ENCODE measurements at regions not wholly inside any gene's neighbourhood (a gene's known extent, or its start where the extent isn't known, plus 50 kb on each side); places are given as distances from the start of the nearest gene placed in this dataset.

- intact Hi-C loops (cut with DNase I, micrococcal nuclease), result no loop called here
- no peak for TF ChIP-seq CTCF (IDR thresholded peaks at IDR 0.05)
- Histone ChIP-seq H3K9me3 (peaks cover 5% of the 10 kb centered on the region), H3K4me1 (ENCODE audit: low read depth) (no peaks in the 10 kb centered on the region), H3K4me3 (no peak overlapping the region), H3K36me3 (ENCODE audit: low read depth) (no peaks in the 10 kb centered on the region)
- no peak for ATAC-seq
- no peak for DNase-seq
Observed at GRCh38 chr6:103277936-103278335, 1581.8 kb downstream of the HACE1 start.

GRCh38 chr6:103273048-103273447 is 1586.7 kb downstream of the HACE1 start:
- no peak for DNase-seq

GRCh38 chr6:103269581-103269980 is 1590.1 kb downstream of the HACE1 start:
- Histone ChIP-seq H3K4me1 (ENCODE audit: low read depth) (no peaks in the 10 kb centered on the region), H3K4me3 (no peak overlapping the region), H3K36me3 (ENCODE audit: low read depth) (no peaks in the 10 kb centered on the region), H3K9me3 (no peaks in the 10 kb centered on the region)
- intact Hi-C loops (cut with DNase I, micrococcal nuclease), result no loop called here
- no peak for ATAC-seq
- DNase-seq, result no peak
- TF ChIP-seq CTCF (IDR thresholded peaks at IDR 0.05), result no peak

More at GRCh38 chr6:103273048-103273447, 1586.7 kb downstream of the HACE1 start:
- H3K4me3 ChIP-seq, result no peak overlapping the region
- intact Hi-C loops (cut with DNase I, micrococcal nuclease), result no loop called here
- TF ChIP-seq CTCF (IDR thresholded peaks at IDR 0.05), result no peak
- no peaks in the 10 kb centered on the region for H3K4me1 ChIP-seq (ENCODE audit: low read depth)
- H3K9me3 ChIP-seq, result no peaks in the 10 kb centered on the region
- no peaks in the 10 kb centered on the region for H3K36me3 ChIP-seq (ENCODE audit: low read depth)
- no peak for ATAC-seq

GRCh38 chr6:103268335-103268734 is 1591.4 kb downstream of the HACE1 start:
- no peak for TF ChIP-seq CTCF (IDR thresholded peaks at IDR 0.05)
- no peak for DNase-seq
- no peak for ATAC-seq
- intact Hi-C loops (cut with DNase I, micrococcal nuclease), result no loop called here
- H3K4me3 ChIP-seq, result no peak overlapping the region
- no peaks in the 10 kb centered on the region for H3K9me3 ChIP-seq
- no peaks in the 10 kb centered on the region for H3K36me3 ChIP-seq (ENCODE audit: low read depth)
- no peaks in the 10 kb centered on the region for H3K4me1 ChIP-seq (ENCODE audit: low read depth)

GRCh38 chr6:103264020-103264419 is 1595.7 kb downstream of the HACE1 start:
- intact Hi-C loops (cut with DNase I, micrococcal nuclease), result no loop called here
- Histone ChIP-seq H3K36me3 (ENCODE audit: low read depth) (no peaks in the 10 kb centered on the region), H3K9me3 (no peaks in the 10 kb centered on the region), H3K4me1 (ENCODE audit: low read depth) (no peaks in the 10 kb centered on the region), H3K4me3 (no peak overlapping the region)
- no peak for DNase-seq
- no peak for ATAC-seq
- no peak for TF ChIP-seq CTCF (IDR thresholded peaks at IDR 0.05)

GRCh38 chr6:103255132-103255531 is 1604.6 kb downstream of the HACE1 start:
- no peak for TF ChIP-seq CTCF (IDR thresholded peaks at IDR 0.05)
- no peak for ATAC-seq
- no peak for DNase-seq
- intact Hi-C loops (cut with DNase I, micrococcal nuclease), result no loop called here
- no peaks in the 10 kb centered on the region for H3K9me3 ChIP-seq
- H3K4me3 ChIP-seq, result no peak overlapping the region
- H3K4me1 ChIP-seq (ENCODE audit: low read depth), result no peaks in the 10 kb centered on the region
- H3K36me3 ChIP-seq (ENCODE audit: low read depth), result no peaks in the 10 kb centered on the region

All from mucosa of descending colon (tissue), 3 donors.